Prostate gland (tissue), 2 donors: ENCODE measurements at regions not wholly inside any gene's neighbourhood (a gene's known extent, or its start where the extent isn't known, plus 50 kb on each side); places are given as distances from the start of the nearest gene placed in this dataset.

Source experiments
- CTCF ChIP-seq, 4 experiments: fragments of 200-600 bp in 2 of 4; fragments of 450-650 bp in 2 of 4; sonication (generic) in 2 of 4; IDR thresholded peaks; 1 replicate in 3 of 4; 2 replicates in 1 of 4; pipeline ENCODE4 v1.5.1; 2016 to 2019; ENCODE audit warnings: antibody characterized with exemption in 4 of 4, mild to moderate bottlenecking in 2 of 4, moderate library complexity in 2 of 4
- POLR2A ChIP-seq: fragments of 450-650 bp; IDR thresholded peaks from one replicate; pipeline ENCODE4 v1.6.1; 2016; ENCODE audit warnings: antibody characterized with exemption, mild to moderate bottlenecking
- POLR2AphosphoS5 ChIP-seq: sonication (generic); formaldehyde crosslinking; IDR thresholded peaks from one replicate; pipeline ENCODE4 v1.6.1; 2017; ENCODE audit warnings: antibody characterized with exemption

- TF ChIP-seq CTCF (IDR thresholded peaks at IDR 0.05) (no peak), POLR2AphosphoS5 (no peak), POLR2A (no peak)
Measured at GRCh38 chr9:13661014-13661413, 381.5 kb upstream of the MPDZ start.
